ENCODE measurements at regions not wholly inside any gene's neighbourhood (a gene's known extent, or its start where the extent isn't known, plus 50 kb on each side); places are given as distances from the start of the nearest gene placed in this dataset.

- no peak for DNase-seq
These were observed 119.7 kb upstream of the RAD23B start for GRCh38 chr9:107163370-107163769.

GRCh38 chr9:107169796-107170195 is 113.3 kb upstream of the RAD23B start:
- no peak for DNase-seq

GRCh38 chr9:107170801-107171200 is 112.3 kb upstream of the RAD23B start:
- no peak for DNase-seq

- DNase-seq = peak in 48 of 56 donors; percentile 5 to 86 (median 49)
These were observed 110.7 kb upstream of the RAD23B start for GRCh38 chr9:107172160-107172978.

GRCh38 chr9:107172979-107173347 is 110.1 kb upstream of the RAD23B start:
- DNase-seq = no peak

GRCh38 chr9:107173422-107174180 is 109.5 kb upstream of the RAD23B start:
- no peak for DNase-seq

- DNase-seq = no peak
These were observed 108.6 kb upstream of the RAD23B start for GRCh38 chr9:107174441-107174840.

- DNase-seq = no peak
These were observed 108.0 kb upstream of the RAD23B start for GRCh38 chr9:107175041-107175440.

GRCh38 chr9:107175816-107176435 is 107.2 kb upstream of the RAD23B start:
- no peak for DNase-seq

GRCh38 chr9:107176436-107177151 is 106.5 kb upstream of the RAD23B start:
- DNase-seq = no peak

- DNase-seq = no peak
These were observed 105.7 kb upstream of the RAD23B start for GRCh38 chr9:107177243-107177839.

- no peak for DNase-seq
These were observed 105.2 kb upstream of the RAD23B start for GRCh38 chr9:107177857-107178256.

- no peak for DNase-seq
These were observed 104.8 kb upstream of the RAD23B start for GRCh38 chr9:107178293-107178692.

- DNase-seq = no peak
These were observed 102.9 kb upstream of the RAD23B start for GRCh38 chr9:107180206-107180605.

- no peak for DNase-seq
These were observed 99.9 kb upstream of the RAD23B start for GRCh38 chr9:107183176-107183575.

GRCh38 chr9:107188376-107188775 is 94.7 kb upstream of the RAD23B start:
- no peak for DNase-seq

GRCh38 chr9:107190061-107190935 is 92.8 kb upstream of the RAD23B start:
- DNase-seq = no peak

GRCh38 chr9:107190936-107191290 is 92.2 kb upstream of the RAD23B start:
- DNase-seq = no peak

GRCh38 chr9:107193251-107193650 is 89.8 kb upstream of the RAD23B start:
- no peak for DNase-seq

GRCh38 chr9:107198718-107199117 is 84.4 kb upstream of the RAD23B start:
- no peak for DNase-seq
